ENCODE measurements at regions not wholly inside any gene's neighbourhood (a gene's known extent, or its start where the extent isn't known, plus 50 kb on each side); places are given as distances from the start of the nearest gene placed in this dataset.

DNA sequence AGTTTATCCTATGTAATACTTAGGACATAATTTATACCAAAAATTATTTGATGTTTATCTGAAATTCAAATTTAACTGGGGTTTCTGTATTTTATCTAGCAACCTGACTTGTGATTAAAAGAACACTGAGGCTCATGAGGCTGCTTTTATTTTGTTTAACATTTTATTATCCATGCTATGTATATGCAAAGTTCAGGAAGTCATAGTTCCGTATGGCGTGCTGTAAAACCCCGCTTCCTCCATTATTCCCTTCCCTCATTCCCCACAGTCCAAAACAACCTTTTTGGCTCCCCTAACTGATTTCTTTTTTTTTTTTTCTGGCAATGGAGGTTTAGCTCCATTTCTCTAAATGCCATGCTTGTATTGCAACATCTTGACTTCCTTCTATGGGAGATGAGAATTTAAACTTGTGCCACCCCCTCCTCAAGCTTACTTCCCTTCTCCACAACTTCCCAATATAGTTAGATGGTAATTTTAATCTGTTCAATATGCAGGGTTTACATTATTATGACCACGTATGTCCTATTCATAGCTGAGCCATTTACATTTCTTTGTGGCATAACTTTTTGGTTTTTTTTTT is 138.0 kb upstream of the DNAH14 start:
- TF ChIP-seq, protein P1, sequence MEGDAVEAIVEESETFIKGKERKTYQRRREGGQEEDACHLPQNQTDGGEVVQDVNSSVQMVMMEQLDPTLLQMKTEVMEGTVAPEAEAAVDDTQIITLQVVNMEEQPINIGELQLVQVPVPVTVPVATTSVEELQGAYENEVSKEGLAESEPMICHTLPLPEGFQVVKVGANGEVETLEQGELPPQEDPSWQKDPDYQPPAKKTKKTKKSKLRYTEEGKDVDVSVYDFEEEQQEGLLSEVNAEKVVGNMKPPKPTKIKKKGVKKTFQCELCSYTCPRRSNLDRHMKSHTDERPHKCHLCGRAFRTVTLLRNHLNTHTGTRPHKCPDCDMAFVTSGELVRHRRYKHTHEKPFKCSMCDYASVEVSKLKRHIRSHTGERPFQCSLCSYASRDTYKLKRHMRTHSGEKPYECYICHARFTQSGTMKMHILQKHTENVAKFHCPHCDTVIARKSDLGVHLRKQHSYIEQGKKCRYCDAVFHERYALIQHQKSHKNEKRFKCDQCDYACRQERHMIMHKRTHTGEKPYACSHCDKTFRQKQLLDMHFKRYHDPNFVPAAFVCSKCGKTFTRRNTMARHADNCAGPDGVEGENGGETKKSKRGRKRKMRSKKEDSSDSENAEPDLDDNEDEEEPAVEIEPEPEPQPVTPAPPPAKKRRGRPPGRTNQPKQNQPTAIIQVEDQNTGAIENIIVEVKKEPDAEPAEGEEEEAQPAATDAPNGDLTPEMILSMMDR (IDR thresholded peaks at IDR 0.05) = no peak
- TF ChIP-seq EZH2 (IDR thresholded peaks at IDR 0.05) (no peak), EZH2phosphoT487 (IDR thresholded peaks at IDR 0.05) (no peak)

All from neural progenitor cell (in vitro differentiated cells).